ENCODE measurements at regions not wholly inside any gene's neighbourhood (a gene's known extent, or its start where the extent isn't known, plus 50 kb on each side); places are given as distances from the start of the nearest gene placed in this dataset.
A peak's percentile ranks its signal among the peaks of the same experiment; 100 is the strongest.

- DNase-seq = no peak
These were observed 1731.5 kb upstream of the FLRT2 start for GRCh38 chr14:83798421-83798820.

DNA sequence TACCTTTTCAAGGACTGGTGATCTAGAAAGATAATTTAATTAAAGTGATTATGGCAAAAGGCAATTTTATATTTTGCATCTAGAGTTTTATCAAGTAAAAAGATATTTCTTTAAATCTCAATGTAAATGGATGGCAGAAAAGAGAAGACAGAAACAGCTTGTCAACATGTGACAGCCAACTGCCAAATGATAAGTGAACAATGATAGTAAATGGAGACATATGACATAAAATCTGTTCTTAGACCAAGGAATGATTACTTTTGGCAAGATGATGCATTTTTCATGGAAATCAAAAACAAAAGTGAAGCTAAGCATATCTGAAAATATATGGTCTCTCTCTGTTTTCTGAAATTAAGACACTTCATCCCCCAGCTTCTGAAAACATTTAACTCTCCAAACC is 1730.7 kb upstream of the FLRT2 start:
- no peak for DNase-seq

GRCh38 chr14:83814896-83815295 is 1715.0 kb upstream of the FLRT2 start:
- no peak for DNase-seq

- DNase-seq = no peak
These were observed 1713.2 kb upstream of the FLRT2 start for GRCh38 chr14:83816761-83817160.

DNA sequence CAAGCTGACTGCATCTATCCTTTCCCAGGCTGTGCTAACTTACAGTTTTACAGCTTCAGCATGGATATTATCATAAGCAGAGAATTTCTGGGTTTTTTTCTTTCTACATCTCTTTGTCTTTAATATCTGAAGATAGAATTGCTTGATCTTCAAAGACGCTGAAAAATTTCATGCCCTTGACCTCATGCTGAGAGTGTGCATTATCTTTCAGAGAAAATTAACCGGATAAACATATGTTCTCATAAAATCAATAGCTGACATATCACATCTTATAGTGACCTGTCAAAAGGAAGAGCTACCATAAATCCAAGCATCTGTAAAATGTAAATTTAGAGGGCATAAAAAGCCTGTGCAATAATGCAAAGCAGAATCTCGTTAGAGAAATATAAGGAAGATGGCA is 1704.1 kb upstream of the FLRT2 start:
- no peak for DNase-seq

GRCh38 chr14:83826838-83827237 is 1703.1 kb upstream of the FLRT2 start:
- no peak for DNase-seq

DNA sequence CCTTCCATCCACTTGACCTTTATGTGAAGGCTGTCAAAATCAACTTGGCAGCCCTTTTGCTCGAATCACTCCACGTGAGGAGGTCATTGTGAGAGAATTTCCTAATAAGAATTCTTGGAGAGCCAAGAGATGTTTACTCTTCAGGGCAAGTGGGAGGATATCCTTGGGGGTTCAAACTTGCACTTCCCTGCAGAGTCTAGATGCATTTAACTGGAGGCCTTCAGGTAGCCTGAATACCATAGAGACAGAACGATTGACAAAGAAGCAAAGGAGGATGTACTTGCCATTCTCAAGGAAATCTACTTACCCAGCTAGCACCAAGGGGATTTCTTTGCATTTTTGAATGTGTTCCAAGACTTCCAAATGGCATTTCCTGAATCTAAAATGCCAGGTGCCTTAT is 1702.6 kb upstream of the FLRT2 start:
- no peak for DNase-seq

- DNase-seq = no peak
These were observed 1701.5 kb upstream of the FLRT2 start for GRCh38 chr14:83828406-83828805.

- DNase-seq = no peak
These were observed 1699.6 kb upstream of the FLRT2 start for GRCh38 chr14:83830316-83830715.

DNA sequence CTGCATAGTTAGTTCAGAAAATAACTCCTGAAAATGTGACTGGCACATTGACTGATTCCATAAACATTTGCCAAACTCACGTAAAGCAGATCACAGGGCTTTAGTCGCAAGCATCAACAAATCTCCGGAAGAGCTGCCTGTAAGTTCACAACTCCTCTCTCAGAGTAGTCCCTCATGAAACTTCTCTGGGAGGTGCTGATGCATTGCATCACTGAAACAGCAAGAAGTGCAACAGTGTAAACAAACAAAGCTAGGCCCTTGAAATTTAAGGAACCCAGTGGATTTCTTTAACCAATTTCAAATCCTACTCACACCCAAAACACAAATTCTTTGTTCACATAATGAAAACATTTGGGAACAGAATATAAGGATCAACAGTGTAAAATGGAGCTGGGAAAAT is 1691.7 kb upstream of the FLRT2 start:
- DNase-seq = no peak

- no peak for DNase-seq
These were observed 1687.4 kb upstream of the FLRT2 start for GRCh38 chr14:83842547-83842946.

- no peak for DNase-seq
These were observed 1682.8 kb upstream of the FLRT2 start for GRCh38 chr14:83847102-83847501.

DNA sequence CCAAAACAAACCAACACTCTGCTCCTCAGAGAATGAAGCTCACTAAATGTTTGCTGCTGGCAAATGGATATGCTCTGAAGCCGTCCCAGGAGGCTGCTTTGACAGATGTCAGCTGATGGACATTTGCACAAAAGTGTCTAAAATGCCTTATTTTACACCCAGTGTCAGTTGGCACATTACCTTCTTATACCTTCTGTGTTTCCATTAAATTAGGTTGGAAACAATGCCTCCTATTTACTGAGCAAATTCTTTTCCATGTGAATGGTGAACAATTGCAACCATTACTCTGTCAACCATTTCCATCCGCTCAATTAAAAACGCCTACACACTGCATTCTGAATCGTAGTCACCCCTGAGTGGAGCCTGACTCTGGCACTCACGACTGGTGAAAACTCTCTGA is 1679.9 kb upstream of the FLRT2 start:
- no peak for DNase-seq

DNA sequence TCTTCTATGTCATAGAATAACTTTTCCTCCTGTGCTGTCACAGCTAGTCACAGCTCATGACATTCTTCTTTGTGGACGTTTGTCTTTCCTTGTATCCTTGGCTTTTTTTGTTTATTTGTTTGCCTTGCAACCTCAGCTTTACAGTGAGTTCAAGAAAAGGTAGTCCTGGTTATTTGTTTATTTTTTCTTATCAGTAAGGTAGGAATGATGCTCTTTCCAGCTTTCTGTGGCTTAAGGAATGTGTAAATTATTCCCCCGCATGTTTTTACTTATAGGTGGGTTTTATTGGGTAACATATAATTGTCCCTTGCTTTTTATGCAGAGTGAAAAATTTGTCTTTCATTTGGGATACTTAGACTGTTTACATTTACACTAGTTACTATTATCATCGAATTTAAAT is 1673.6 kb upstream of the FLRT2 start:
- no peak for DNase-seq

GRCh38 chr14:83860631-83861155 is 1669.3 kb upstream of the FLRT2 start:
- DNase-seq = no peak

GRCh38 chr14:83863042-83863774 is 1666.7 kb upstream of the FLRT2 start:
- no peak for DNase-seq

DNA sequence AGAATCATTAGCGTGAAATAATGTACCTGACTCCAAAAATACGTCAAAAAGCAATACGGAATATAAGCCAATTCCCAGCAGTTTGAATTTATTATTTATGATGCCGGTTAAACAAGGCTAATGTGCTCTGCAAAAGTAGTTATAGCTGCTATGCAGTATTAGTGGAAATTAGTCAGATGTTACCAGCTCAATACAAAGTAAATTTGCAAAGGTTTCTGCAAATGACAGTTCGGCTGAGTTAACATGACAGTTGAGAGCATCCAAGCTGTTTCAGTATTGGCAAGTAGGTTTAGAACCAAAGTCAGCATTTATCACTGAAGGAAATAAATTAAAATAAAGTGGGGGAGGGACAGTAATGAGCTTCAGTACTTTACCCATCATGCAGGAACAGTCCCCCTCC is 1665.8 kb upstream of the FLRT2 start:
- no peak for DNase-seq

GRCh38 chr14:83867566-83868225 is 1662.2 kb upstream of the FLRT2 start:
- DNase-seq = peak; percentile 43

DNA sequence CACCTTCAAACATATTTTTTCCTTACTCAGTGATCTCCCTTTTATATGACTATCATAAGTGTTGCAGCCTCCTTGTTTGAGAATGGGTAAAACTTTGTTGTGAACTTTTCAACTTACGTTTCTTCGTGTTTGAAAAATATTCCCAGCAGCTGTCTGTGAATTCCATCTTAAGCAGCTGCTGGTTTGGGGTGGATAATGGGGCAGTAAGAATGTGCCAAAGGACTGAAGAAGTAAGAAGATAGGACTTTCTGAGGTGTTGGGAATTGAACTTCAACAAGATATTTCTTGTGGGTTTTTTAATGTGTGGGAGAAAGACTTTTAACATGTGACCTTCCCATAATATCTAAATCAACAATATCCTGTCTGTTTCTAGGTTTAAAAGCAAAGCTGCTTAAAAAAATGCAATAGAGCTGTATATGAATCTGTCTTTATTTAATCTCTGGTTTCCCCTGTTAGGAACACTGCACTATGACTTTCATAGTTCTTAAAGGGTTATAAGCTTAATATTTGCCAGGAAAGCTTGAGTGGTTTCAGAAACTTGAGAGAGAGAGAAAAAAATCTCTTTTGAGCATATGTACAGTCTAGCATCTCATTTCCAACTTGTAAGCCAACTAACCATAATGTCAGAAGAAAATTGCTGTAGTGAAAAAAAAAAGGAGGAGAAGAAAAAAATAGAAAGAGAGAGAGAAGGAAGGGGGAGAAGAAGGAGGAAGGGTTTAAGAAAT is 1659.2 kb upstream of the FLRT2 start:
- no peak for DNase-seq

GRCh38 chr14:83873669-83874068 is 1656.3 kb upstream of the FLRT2 start:
- DNase-seq = no peak

DNA sequence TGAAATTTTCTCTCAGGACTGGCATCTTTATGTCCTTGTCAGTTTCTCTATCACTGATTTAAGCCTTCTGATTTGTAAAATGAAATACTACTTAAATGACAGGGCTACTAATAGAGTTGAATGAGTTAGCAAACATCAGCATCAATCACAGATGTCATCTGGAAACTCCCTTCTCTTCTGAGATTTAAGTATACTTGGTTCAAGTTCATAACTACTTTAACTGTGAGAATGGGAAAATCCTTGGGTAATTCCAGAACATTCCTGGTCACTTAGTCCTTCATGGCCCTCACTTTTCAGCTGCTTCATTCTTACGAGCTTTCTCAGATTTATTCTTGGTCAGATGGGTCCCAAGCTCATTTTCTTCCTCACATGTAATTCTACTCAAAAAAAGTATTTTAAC is 1655.3 kb upstream of the FLRT2 start:
- DNase-seq = no peak

- DNase-seq = no peak
These were observed 1646.2 kb upstream of the FLRT2 start for GRCh38 chr14:83883732-83884131.

DNA sequence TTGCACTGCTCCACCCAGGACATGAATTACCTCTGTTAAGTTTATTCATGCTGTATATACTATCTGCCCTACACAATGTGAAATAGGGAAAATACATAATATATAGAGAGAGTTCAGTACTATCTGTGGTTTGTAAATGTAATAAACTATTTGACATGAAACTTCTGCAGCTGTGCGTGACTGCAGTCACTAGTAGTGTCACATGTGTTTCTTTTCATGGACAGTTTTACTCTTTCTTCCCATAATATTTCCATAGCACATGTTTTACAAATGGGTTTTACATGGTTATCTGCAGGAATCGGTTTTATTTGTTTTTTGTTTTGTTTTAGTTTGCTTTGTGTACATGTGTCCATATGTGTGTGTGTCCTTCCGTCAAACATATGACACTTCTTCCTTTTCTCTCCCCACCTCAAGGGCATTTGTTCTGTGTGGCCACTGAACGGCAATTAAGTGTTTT is 1644.1 kb upstream of the FLRT2 start:
- no peak for DNase-seq

GRCh38 chr14:83887866-83888265 is 1642.1 kb upstream of the FLRT2 start:
- no peak for DNase-seq
